IPS-15b (cell line): ENCODE measurements at regions not wholly inside any gene's neighbourhood (a gene's known extent, or its start where the extent isn't known, plus 50 kb on each side); places are given as distances from the start of the nearest gene placed in this dataset.

ENCODE experiments used
- H3K27me3 ChIP-seq: one replicate; pipeline ENCODE4 v1.6.1; 2013; ENCODE audit warnings: low read length; ENCODE audit not compliant: control insufficient read depth, insufficient read depth
- H3K36me3 ChIP-seq: one replicate; pipeline ENCODE4 v1.6.1; 2013; ENCODE audit warnings: low read length; ENCODE audit not compliant: control insufficient read depth, insufficient read depth
- H3K4me1 ChIP-seq: one replicate; pipeline ENCODE4 v1.6.1; 2013; ENCODE audit warnings: mild to moderate bottlenecking, low read length; ENCODE audit not compliant: control insufficient read depth, insufficient read depth
- H3K4me3 ChIP-seq: one replicate; pipeline ENCODE4 v1.5.1; 2013; ENCODE audit warnings: low read depth, low read length
- H3K9ac ChIP-seq: one replicate; pipeline ENCODE4 v1.6.1; 2013; ENCODE audit warnings: low read depth, mild to moderate bottlenecking, low read length
- H3K9me3 ChIP-seq: one replicate; pipeline ENCODE4 v1.6.1; 2013; ENCODE audit warnings: mild to moderate bottlenecking, low read length; ENCODE audit not compliant: control insufficient read depth, insufficient read depth

DNA sequence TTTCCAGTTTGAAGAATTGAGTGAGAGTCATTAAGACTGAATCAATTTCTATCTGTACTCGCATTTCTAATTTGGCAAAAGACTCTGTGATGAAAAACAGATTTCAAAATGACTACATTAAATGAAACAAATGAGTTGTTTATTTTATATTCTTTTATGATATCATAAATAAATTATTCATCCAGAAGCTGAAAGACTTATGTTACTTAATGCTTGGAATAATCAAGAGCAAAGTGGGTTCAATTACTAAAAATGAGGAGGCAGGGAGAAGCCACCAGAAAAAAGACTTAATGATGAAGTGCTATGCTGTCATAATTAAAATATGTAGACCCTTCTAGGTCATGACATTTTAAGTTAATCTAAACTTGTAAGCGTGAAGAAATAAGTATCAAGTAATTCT, 130.6 kb upstream of the FERMT1 start:
- no peak overlapping the region for H3K9ac ChIP-seq
- no peaks in the 10 kb centered on the region for H3K9me3 ChIP-seq
- no peaks in the 10 kb centered on the region for H3K36me3 ChIP-seq
- no peaks in the 10 kb centered on the region for H3K4me1 ChIP-seq
- H3K4me3 ChIP-seq = no peak overlapping the region
- no peaks in the 10 kb centered on the region for H3K27me3 ChIP-seq

DNA sequence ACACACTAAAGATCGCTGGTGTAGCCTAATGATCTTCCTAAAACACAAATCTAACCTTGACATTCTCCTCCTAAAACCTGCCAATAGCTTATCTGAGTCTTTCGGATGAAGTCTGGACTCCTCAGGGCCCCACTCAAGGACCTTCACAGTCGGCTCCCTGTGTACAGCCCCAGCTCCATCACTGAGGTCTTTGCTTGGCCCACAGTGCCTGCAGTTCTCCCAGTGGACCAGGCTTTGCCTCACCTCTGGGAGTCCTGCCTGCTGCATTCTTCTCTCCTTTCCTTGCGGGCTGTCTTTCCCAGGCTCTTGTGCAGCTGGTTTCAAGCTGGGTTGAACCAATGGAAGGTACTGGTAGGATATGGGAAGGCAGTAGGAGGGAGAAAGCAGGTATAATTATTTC, 122.6 kb upstream of the FERMT1 start:
- Histone ChIP-seq H3K4me1 (no peaks in the 10 kb centered on the region), H3K9me3 (no peaks in the 10 kb centered on the region), H3K27me3 (no peaks in the 10 kb centered on the region), H3K4me3 (no peak overlapping the region), H3K36me3 (no peaks in the 10 kb centered on the region), H3K9ac (no peak overlapping the region)

DNA sequence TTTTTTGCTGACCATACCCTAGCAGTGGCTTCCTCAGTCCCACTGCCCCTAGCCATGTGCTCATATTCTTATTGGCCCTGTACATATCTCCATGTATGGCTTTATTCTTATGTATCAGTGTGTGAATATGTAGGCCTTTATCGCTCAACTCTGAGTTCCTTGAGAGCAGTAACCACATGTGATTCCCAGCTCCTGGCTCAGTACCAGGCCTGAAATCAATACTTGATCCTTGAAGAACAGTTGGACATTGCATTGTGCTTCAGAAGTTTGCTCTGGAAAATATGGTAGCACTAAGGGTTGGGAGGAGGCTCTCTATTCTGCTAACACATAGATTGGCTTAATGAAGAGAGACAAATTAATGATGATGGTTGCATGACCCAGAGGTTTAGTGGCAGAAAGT, 118.8 kb upstream of the FERMT1 start:
- H3K4me1 ChIP-seq = no peaks in the 10 kb centered on the region
- no peaks in the 10 kb centered on the region for H3K27me3 ChIP-seq
- no peaks in the 10 kb centered on the region for H3K36me3 ChIP-seq
- no peak overlapping the region for H3K9ac ChIP-seq
- no peak overlapping the region for H3K4me3 ChIP-seq
- H3K9me3 ChIP-seq = no peaks in the 10 kb centered on the region

DNA sequence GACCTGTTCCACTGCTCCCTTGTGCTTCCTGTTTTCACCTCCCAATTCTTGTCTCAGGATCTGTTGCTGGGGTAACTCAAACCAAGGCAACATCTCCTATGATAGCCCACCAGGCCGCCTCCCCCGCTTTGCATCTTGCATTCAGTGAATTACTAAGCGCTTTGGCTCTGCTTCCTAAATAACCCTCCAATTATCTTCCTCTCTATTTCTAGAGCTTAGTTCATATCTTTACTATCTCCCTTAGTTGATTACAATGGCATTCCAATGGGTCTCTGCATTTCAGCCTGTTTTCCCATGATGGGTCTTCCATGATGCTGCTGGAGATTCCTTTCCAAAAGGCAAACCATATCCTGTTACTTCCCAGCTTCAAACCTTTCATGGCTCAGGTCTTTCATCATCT, 117.2 kb upstream of the FERMT1 start:
- H3K36me3 ChIP-seq = no peaks in the 10 kb centered on the region
- H3K27me3 ChIP-seq = no peaks in the 10 kb centered on the region
- H3K4me3 ChIP-seq = no peak overlapping the region

DNA sequence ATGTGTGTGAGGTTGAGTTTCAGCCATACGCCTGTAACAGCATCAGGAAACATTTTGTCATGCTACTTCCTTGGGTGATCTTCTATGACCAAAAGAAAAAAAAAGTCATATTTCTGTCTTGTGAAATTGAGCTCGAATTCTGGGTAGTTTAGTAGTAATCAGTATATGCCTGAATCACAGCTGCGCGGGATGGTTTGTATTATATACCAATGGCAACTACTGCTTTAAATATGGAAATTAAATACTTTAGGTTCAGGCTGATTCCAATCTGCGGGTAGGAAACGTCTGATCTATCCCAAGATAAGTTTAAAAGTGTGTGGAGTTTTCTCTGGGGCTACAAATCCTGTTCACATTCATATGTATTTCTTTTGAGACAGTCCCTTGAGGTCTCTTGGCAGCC, 115.6 kb upstream of the FERMT1 start:
- no peaks in the 10 kb centered on the region for H3K4me1 ChIP-seq

More for the DNA sequence above, 117.2 kb upstream of the FERMT1 start:
- Histone ChIP-seq H3K4me1 (no peaks in the 10 kb centered on the region), H3K9me3 (no peaks in the 10 kb centered on the region), H3K9ac (no peak overlapping the region)

DNA sequence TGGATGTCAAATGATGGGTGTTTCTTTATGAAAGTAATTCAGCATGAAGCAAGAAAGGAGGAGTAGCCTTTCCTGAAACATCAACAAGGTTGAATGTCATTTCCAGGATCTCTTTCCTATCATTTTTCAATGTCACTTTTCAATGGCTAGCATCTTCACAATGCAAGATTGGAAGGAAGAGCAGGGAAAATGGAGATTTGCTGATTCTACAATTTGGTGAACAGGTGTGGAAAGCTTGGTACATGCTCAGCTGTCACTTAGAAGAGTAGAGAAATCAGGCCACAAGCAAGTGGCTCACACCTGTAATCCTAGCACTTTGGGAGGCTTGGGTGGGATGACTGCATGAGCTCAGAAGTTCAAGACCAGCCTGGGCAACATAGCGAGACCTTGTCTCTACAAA, 112.7 kb upstream of the FERMT1 start:
- Histone ChIP-seq H3K4me1 (no peaks in the 10 kb centered on the region), H3K36me3 (no peaks in the 10 kb centered on the region), H3K9ac (no peak overlapping the region), H3K4me3 (no peak overlapping the region), H3K9me3 (no peaks in the 10 kb centered on the region), H3K27me3 (no peaks in the 10 kb centered on the region)

More for the DNA sequence above, 115.6 kb upstream of the FERMT1 start:
- no peaks in the 10 kb centered on the region for H3K36me3 ChIP-seq
- H3K27me3 ChIP-seq = no peaks in the 10 kb centered on the region
- H3K9me3 ChIP-seq = no peaks in the 10 kb centered on the region
- no peak overlapping the region for H3K4me3 ChIP-seq
- no peak overlapping the region for H3K9ac ChIP-seq

DNA sequence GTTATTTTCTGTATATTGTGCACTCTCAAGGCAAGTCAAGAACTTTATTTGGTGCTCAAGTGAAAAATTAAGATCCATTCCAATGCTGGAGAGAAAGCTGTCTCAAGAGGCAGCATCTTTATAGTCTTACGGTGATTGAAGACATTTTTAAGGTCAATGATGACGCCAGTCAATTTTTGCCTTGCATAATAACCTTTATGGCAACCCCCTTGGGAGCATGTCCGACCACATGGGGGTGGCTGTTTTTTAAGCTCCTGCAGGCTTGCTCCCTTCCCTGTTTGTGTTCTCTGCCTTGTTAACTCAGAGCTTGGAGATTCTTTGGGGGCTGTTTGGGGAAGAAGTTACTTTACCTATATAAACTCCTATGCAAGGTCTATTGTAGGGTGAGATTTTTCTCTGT, 109.6 kb upstream of the FERMT1 start:
- Histone ChIP-seq H3K4me3 (no peak overlapping the region), H3K9ac (no peak overlapping the region), H3K36me3 (no peaks in the 10 kb centered on the region), H3K27me3 (no peaks in the 10 kb centered on the region), H3K4me1 (no peaks in the 10 kb centered on the region), H3K9me3 (no peaks in the 10 kb centered on the region)

DNA sequence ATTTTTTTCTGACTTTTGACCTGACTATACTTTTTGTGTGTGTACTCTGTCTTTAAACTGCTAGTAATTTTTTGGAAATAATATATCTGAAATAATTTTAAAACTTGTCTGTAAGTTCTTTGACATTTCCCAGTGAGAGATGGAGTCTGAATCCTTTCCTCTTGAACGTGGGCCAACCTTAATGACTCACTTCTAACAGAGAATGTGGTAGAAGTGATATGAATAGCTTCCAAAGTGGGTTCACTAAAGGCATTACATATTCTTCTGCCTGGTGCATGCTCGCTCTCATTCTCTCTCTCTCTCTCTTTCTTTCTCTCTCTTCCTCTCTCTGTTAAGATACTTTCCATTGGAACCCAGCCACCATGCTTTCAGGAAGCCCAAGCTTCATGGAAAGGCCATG, 108.7 kb upstream of the FERMT1 start:
- no peak overlapping the region for H3K4me3 ChIP-seq
- H3K36me3 ChIP-seq = no peaks in the 10 kb centered on the region
- no peaks in the 10 kb centered on the region for H3K4me1 ChIP-seq
- H3K9me3 ChIP-seq = no peaks in the 10 kb centered on the region
- H3K9ac ChIP-seq = no peak overlapping the region
- H3K27me3 ChIP-seq = no peaks in the 10 kb centered on the region

DNA sequence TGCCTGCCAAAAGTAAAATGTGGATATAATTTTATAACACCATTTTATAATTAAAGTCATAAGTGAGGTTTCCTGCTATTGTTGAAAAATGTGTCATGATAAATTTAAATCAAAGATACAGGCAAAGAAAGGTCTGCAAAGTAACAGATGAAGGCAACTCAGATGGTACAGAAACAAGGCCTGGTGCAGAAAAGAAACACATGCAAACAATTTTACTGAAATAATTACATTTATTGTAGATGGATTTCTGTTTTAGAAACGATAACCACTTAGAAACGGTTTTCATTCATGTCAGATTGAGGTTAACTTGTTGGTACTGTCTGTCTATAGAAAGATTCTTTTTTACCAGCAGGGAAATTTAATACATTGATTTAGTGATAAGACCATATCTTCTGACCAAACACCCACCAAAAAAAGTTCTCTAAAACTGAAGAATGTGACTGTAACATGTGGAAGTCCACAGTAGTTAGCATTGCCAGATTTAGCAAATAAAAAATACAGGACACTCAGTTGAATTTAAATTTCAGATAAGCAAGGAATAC, 105.5 kb upstream of the FERMT1 start:
- Histone ChIP-seq H3K9ac (no peak overlapping the region), H3K27me3 (no peaks in the 10 kb centered on the region), H3K4me3 (no peak overlapping the region), H3K36me3 (no peaks in the 10 kb centered on the region), H3K9me3 (no peaks in the 10 kb centered on the region), H3K4me1 (no peaks in the 10 kb centered on the region)

DNA sequence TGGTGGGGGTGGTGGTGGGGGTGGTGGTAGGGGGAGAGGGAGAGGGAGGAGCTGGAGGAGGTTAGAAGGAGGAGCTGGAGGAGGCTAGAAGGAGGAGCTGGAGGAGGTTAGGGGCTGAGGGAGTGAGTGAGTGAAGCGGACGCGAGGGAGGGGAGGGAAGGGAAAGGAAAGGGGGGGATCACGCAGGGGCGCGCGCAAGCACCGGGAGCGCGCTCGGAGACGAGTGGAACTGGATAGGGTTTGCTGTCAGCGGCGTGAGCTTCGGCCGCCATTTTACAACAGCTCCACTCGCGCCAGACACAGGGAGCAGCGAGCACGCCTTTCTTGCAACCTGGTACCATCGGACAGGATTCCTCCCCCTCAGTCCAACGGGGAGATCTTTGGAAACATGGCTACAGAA, 90.5 kb upstream of the FERMT1 start:
- Histone ChIP-seq H3K9me3 (no peaks in the 10 kb centered on the region), H3K4me3 (no peak overlapping the region), H3K36me3 (no peaks in the 10 kb centered on the region), H3K9ac (no peak overlapping the region), H3K4me1 (no peaks in the 10 kb centered on the region), H3K27me3 (no peaks in the 10 kb centered on the region)

DNA sequence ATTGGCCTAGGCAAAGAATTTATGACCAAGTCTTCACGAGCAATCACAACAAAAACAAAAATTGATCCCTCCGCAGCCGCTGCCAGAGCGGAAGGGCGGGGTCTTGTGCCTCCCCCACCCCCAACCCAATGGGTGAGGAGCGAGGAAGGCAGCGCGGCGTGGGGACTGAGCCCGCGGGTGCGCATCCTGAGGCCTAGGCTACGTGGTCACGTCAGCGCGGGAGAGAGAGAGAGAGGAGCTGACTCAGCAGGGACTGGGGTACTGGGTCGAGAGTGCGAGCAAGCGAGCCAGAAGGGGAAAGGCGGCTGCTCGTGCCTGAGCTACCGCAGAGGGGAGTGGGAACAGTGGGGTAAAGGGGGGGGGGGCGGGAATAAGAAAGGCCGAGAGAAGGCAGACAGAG, 90.1 kb upstream of the FERMT1 start:
- H3K4me1 ChIP-seq = no peaks in the 10 kb centered on the region
- H3K9ac ChIP-seq = no peak overlapping the region
- H3K4me3 ChIP-seq = no peak overlapping the region
- no peaks in the 10 kb centered on the region for H3K9me3 ChIP-seq
- H3K27me3 ChIP-seq = no peaks in the 10 kb centered on the region
- no peaks in the 10 kb centered on the region for H3K36me3 ChIP-seq

DNA sequence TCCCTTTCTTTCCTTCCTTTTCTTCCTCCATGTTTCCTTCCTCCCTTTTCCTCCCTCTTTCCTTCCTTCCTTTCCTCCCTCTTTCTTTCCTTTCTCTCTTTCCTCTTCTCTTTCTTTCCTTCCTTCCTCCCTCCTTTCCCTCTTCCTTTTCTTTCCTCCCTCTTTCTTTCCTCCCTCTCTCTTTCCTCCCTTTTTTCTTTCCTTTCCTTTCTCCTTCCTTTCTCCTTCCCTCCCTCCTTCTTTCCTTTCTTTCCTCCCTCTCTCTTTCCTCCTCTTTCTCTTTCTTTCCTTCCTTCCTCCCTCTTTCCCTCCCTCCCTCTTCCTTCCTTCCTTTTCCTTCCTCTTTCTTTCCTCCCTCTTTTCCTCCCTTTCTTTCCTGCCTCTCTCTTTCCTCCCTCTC, 86.3 kb upstream of the FERMT1 start:
- no peak overlapping the region for H3K9ac ChIP-seq
- H3K9me3 ChIP-seq = no peaks in the 10 kb centered on the region
- H3K4me1 ChIP-seq = no peaks in the 10 kb centered on the region
- no peak overlapping the region for H3K4me3 ChIP-seq
- H3K36me3 ChIP-seq = no peaks in the 10 kb centered on the region
- H3K27me3 ChIP-seq = no peaks in the 10 kb centered on the region

DNA sequence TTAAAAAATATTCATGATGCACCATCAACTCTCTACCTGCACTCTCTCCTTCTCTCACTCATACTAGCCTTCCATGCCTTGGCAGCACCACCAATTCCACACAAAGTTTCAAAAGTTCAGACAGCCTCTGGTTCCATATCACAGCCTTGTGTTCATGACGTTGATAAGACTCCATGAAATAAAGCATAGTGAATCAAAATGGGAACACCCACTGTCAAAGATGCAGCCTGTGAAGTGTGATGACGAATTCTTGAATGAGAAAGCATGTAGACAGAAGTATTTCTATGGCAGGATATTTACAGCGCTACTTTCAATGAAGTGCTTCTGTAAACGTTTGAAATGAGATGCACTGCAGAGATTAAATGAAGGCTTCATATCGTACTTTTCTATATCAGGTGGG, 77.3 kb upstream of the FERMT1 start:
- H3K9ac ChIP-seq = no peak overlapping the region
- H3K4me3 ChIP-seq = no peak overlapping the region
- H3K27me3 ChIP-seq = no peaks in the 10 kb centered on the region
- H3K4me1 ChIP-seq = no peaks in the 10 kb centered on the region
- no peaks in the 10 kb centered on the region for H3K9me3 ChIP-seq
- H3K36me3 ChIP-seq = no peaks in the 10 kb centered on the region
